ENCODE measurements at regions not wholly inside any gene's neighbourhood (a gene's known extent, or its start where the extent isn't known, plus 50 kb on each side); places are given as distances from the start of the nearest gene placed in this dataset.
A peak's percentile ranks its signal among the peaks of the same experiment; 100 is the strongest.

- no peak for DNase-seq (ENCODE audit: low read depth)
- no peak for TF ChIP-seq CTCF (conservative IDR thresholded peaks at IDR 0.05; ENCODE audit: low read depth, low read length)
- H3K4me3 ChIP-seq (ENCODE audit: low read depth, low read length): no peak overlapping the region
Measured at GRCh38 chr2:129481306-129482219, 497.9 kb upstream of the RAB6C start.

- no peak for DNase-seq (ENCODE audit: low read depth)
- TF ChIP-seq CTCF (conservative IDR thresholded peaks at IDR 0.05; ENCODE audit: low read depth, low read length): no peak
- H3K4me3 ChIP-seq (ENCODE audit: low read depth, low read length): no peak overlapping the region
Measured at GRCh38 chr2:129482626-129483025, 496.8 kb upstream of the RAB6C start.

- no peak for DNase-seq (ENCODE audit: low read depth)
- no peak overlapping the region for H3K4me3 ChIP-seq (ENCODE audit: low read depth, low read length)
- no peak for TF ChIP-seq CTCF (conservative IDR thresholded peaks at IDR 0.05; ENCODE audit: low read depth, low read length)
Measured at GRCh38 chr2:129483366-129483765, 496.1 kb upstream of the RAB6C start.

- TF ChIP-seq CTCF (conservative IDR thresholded peaks at IDR 0.05; ENCODE audit: low read depth, low read length): no peak
- no peak overlapping the region for H3K4me3 ChIP-seq (ENCODE audit: low read depth, low read length)
- no peak for DNase-seq (ENCODE audit: low read depth)
Measured at GRCh38 chr2:129484999-129485897, 494.2 kb upstream of the RAB6C start.

- no peak for DNase-seq (ENCODE audit: low read depth)
- no peak for TF ChIP-seq CTCF (conservative IDR thresholded peaks at IDR 0.05; ENCODE audit: low read depth, low read length)
- no peak overlapping the region for H3K4me3 ChIP-seq (ENCODE audit: low read depth, low read length)
Measured at GRCh38 chr2:129488376-129488775, 491.1 kb upstream of the RAB6C start.

GRCh38 chr2:129490641-129491040 is 488.8 kb upstream of the RAB6C start:
- no peak overlapping the region for H3K4me3 ChIP-seq (ENCODE audit: low read depth, low read length)
- peak; percentile 12 for TF ChIP-seq CTCF (conservative IDR thresholded peaks at IDR 0.05; ENCODE audit: low read depth, low read length)
- DNase-seq (ENCODE audit: low read depth): no peak
